ENCODE measurements at regions not wholly inside any gene's neighbourhood (a gene's known extent, or its start where the extent isn't known, plus 50 kb on each side); places are given as distances from the start of the nearest gene placed in this dataset.

DNA sequence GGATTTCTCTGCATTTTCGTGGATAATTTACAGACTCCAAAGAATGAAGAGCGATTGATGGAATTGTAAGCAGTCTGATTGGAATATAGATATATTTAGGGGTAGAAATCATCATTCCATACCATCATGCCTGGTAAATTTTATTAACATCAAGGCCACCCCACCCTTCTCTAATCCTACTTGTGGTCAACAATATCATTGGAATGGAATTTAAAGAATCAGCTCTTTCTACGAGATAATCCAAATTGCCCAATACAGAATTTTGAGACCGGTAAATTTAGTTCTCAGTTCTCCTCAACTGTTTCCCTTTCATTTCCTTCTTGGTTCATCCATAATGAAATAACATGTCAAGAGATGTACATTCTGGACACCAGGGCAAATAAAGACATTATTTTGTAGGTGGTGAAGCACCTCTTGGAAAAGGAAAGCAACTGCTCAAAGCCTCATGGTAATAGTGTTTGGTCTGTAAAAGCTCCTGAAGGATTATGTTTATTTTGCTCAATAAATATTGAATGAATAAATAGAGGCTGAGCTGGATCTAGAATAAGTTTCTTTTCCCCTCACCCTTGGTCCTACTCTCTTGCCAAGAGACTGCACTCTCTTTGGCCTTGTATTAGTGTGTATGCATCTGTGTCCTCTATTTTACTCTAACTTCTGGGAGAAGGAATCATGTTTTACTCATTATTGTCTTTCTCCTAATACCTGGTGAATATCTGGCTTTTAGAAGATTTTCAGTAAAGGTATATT, 133.7 kb upstream of the BCL6 start:
- TF ChIP-seq, protein P1, sequence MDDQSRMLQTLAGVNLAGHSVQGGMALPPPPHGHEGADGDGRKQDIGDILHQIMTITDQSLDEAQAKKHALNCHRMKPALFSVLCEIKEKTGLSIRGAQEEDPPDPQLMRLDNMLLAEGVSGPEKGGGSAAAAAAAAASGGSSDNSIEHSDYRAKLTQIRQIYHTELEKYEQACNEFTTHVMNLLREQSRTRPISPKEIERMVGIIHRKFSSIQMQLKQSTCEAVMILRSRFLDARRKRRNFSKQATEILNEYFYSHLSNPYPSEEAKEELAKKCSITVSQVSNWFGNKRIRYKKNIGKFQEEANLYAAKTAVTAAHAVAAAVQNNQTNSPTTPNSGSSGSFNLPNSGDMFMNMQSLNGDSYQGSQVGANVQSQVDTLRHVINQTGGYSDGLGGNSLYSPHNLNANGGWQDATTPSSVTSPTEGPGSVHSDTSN (IDR thresholded peaks at IDR 0.05) = no peak
- TF ChIP-seq, protein P2, sequence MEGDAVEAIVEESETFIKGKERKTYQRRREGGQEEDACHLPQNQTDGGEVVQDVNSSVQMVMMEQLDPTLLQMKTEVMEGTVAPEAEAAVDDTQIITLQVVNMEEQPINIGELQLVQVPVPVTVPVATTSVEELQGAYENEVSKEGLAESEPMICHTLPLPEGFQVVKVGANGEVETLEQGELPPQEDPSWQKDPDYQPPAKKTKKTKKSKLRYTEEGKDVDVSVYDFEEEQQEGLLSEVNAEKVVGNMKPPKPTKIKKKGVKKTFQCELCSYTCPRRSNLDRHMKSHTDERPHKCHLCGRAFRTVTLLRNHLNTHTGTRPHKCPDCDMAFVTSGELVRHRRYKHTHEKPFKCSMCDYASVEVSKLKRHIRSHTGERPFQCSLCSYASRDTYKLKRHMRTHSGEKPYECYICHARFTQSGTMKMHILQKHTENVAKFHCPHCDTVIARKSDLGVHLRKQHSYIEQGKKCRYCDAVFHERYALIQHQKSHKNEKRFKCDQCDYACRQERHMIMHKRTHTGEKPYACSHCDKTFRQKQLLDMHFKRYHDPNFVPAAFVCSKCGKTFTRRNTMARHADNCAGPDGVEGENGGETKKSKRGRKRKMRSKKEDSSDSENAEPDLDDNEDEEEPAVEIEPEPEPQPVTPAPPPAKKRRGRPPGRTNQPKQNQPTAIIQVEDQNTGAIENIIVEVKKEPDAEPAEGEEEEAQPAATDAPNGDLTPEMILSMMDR (IDR thresholded peaks at IDR 0.05) = no peak
- TF ChIP-seq SMC3 (IDR thresholded peaks at IDR 0.05) = no peak
- no peak for TF ChIP-seq TP53 (CRISPR knock-in tag; IDR thresholded peaks at IDR 0.05)
- TF ChIP-seq POLR2A (IDR thresholded peaks at IDR 0.05; ENCODE audit: low read length) = no peak
- TF ChIP-seq, protein P3, sequence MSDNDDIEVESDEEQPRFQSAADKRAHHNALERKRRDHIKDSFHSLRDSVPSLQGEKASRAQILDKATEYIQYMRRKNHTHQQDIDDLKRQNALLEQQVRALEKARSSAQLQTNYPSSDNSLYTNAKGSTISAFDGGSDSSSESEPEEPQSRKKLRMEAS (IDR thresholded peaks at IDR 0.05) = no peak
- no peak for TF ChIP-seq NR3C1 (IDR thresholded peaks at IDR 0.05)

Data from A549 (cell line).